Endodermal cell (in vitro differentiated cells): ENCODE measurements at regions not wholly inside any gene's neighbourhood (a gene's known extent, or its start where the extent isn't known, plus 50 kb on each side); places are given as distances from the start of the nearest gene placed in this dataset.

ENCODE experiments used
- DNase-seq: peaks from one replicate; pipeline ENCODE4 v3.0.0-alpha.2; 2017
- H3K27ac ChIP-seq: 2 replicates; pipeline ENCODE4 v1.5.1; 2013; ENCODE audit warnings: mild to moderate bottlenecking, low read depth, low read length, moderate library complexity
- H3K27me3 ChIP-seq: 2 replicates; pipeline ENCODE4 v1.6.1; 2013; ENCODE audit warnings: mild to moderate bottlenecking, low read length, moderate library complexity; ENCODE audit not compliant: insufficient read depth, control insufficient read depth, poor library complexity, severe bottlenecking
- H3K36me3 ChIP-seq: 2 replicates; pipeline ENCODE4 v1.7.0; 2013; ENCODE audit warnings: mild to moderate bottlenecking, low read length, moderate library complexity; ENCODE audit not compliant: control insufficient read depth, insufficient read depth
- H3K4me1 ChIP-seq: one replicate; pipeline ENCODE4 v1.7.0; 2013; ENCODE audit warnings: low read length; ENCODE audit not compliant: control insufficient read depth, insufficient read depth
- H3K4me3 ChIP-seq: 2 replicates; pipeline ENCODE4 v1.5.1; 2013; ENCODE audit warnings: mild to moderate bottlenecking, low read length, moderate library complexity
- H3K9ac ChIP-seq: 2 replicates; pipeline ENCODE4 v1.6.1; 2013; ENCODE audit warnings: mild to moderate bottlenecking, low read length, moderate library complexity; ENCODE audit not compliant: poor library complexity, severe bottlenecking; ENCODE audit errors: extremely low read depth
- H3K9me3 ChIP-seq: 2 replicates; pipeline ENCODE4 v1.6.1; 2013; ENCODE audit warnings: mild to moderate bottlenecking, low read length, moderate library complexity; ENCODE audit not compliant: control insufficient read depth
- H3K27ac Mint-ChIP-seq: 2 replicates; pipeline ENCODE4 v1.8.0; 2020; ENCODE audit warnings: mixed read lengths
- H3K27me3 Mint-ChIP-seq: 2 replicates; pipeline ENCODE4 v1.8.0; 2021; ENCODE audit warnings: mild to moderate bottlenecking, mixed read lengths; ENCODE audit not compliant: insufficient read depth
- H3K36me3 Mint-ChIP-seq: 2 replicates; pipeline ENCODE4 v1.8.0; 2020; ENCODE audit warnings: low read depth, mixed read lengths
- H3K4me1 Mint-ChIP-seq: 2 replicates; pipeline ENCODE4 v1.8.0; 2020; ENCODE audit warnings: mixed read lengths
- H3K4me3 Mint-ChIP-seq: 2 replicates; pipeline ENCODE4 v1.8.0; 2020; ENCODE audit warnings: mild to moderate bottlenecking, moderate library complexity, mixed read lengths
- H3K9me3 Mint-ChIP-seq: 2 replicates; pipeline ENCODE4 v1.8.0; 2020; ENCODE audit warnings: mild to moderate bottlenecking, mixed read lengths
- CTCF ChIP-seq: fragments of 200-600 bp; sonication (generic); conservative IDR thresholded peaks from 2 replicates; pipeline ENCODE4 v1.5.0; 2021; ENCODE audit warnings: antibody characterized with exemption, mild to moderate bottlenecking
- WGBS, 2 experiments: methylation state at CpG; one replicate each; pipeline versions ENCODE4 v1.1.5 to v1.1.7; 2013; ENCODE audit warnings: missing lambda C conversion rate in 2 of 2, mixed read lengths in 1 of 2; ENCODE audit not compliant: insufficient coverage in 1 of 2, insufficient read length in 1 of 2; 5-methylcytosine and 5-hydroxymethylcytosine counted together

- H3K36me3 ChIP-seq = no peaks in the 10 kb centered on the region
- H3K4me1 Mint-ChIP-seq = peaks cover 9% of the 10 kb centered on the region
- H3K27ac Mint-ChIP-seq = no peak overlapping the region
- no peak overlapping the region for H3K4me3 Mint-ChIP-seq
- DNase-seq = no peak
- no peak overlapping the region for H3K27ac ChIP-seq
- peaks cover 11% of the 10 kb centered on the region for H3K9me3 Mint-ChIP-seq
- no peak for TF ChIP-seq CTCF
- H3K36me3 Mint-ChIP-seq = no peaks in the 10 kb centered on the region
- H3K9ac ChIP-seq = no peak overlapping the region
- no peaks in the 10 kb centered on the region for H3K27me3 Mint-ChIP-seq
- no peaks in the 10 kb centered on the region for H3K9me3 ChIP-seq
- no peaks in the 10 kb centered on the region for H3K27me3 ChIP-seq
- no peak overlapping the region for H3K4me3 ChIP-seq
- peaks cover 14% of the 10 kb centered on the region for H3K4me1 ChIP-seq
Observed at GRCh38 chr5:100691085-100691484, 155.9 kb downstream of the FAM174A start.

- no peak overlapping the region for H3K4me3 ChIP-seq
- H3K4me1 ChIP-seq = peaks cover 14% of the 10 kb centered on the region
- H3K27ac ChIP-seq = no peak overlapping the region
- H3K9ac ChIP-seq = no peak overlapping the region
- Mint-ChIP-seq H3K27ac (no peak overlapping the region), H3K4me3 (no peak overlapping the region), H3K4me1 (peaks cover 9% of the 10 kb centered on the region), H3K9me3 (peaks cover 11% of the 10 kb centered on the region), H3K27me3 (no peaks in the 10 kb centered on the region), H3K36me3 (no peaks in the 10 kb centered on the region)
- WGBS, 2 experiments = no CpG with 5 or more reads among the region's 1 CpG
- no peaks in the 10 kb centered on the region for H3K36me3 ChIP-seq
- H3K27me3 ChIP-seq = no peaks in the 10 kb centered on the region
- DNase-seq = no peak
- H3K9me3 ChIP-seq = no peaks in the 10 kb centered on the region
- TF ChIP-seq CTCF = no peak
Observed at GRCh38 chr5:100691548-100691947, 156.4 kb downstream of the FAM174A start.

- DNase-seq = no peak
- no peak overlapping the region for H3K9ac ChIP-seq
- H3K4me3 ChIP-seq = peak overlapping the region; percentile 64
- peaks cover 14% of the 10 kb centered on the region for H3K4me1 ChIP-seq
- H3K9me3 ChIP-seq = no peaks in the 10 kb centered on the region
- peaks cover 4% of the 10 kb centered on the region for H3K9me3 Mint-ChIP-seq
- H3K27ac Mint-ChIP-seq = no peak overlapping the region
- H3K27me3 ChIP-seq = no peaks in the 10 kb centered on the region
- no peak overlapping the region for H3K4me3 Mint-ChIP-seq
- peaks cover 9% of the 10 kb centered on the region for H3K4me1 Mint-ChIP-seq
- WGBS, 2 experiments = 72% methylated on average over 1 of the region's 1 CpG; no CpG with 5 or more reads in 1 of the 2 experiments
- no peaks in the 10 kb centered on the region for H3K27me3 Mint-ChIP-seq
- no peaks in the 10 kb centered on the region for H3K36me3 ChIP-seq
- no peaks in the 10 kb centered on the region for H3K36me3 Mint-ChIP-seq
- TF ChIP-seq CTCF = no peak
- H3K27ac ChIP-seq = no peak overlapping the region
Observed at GRCh38 chr5:100693481-100693880, 158.3 kb downstream of the FAM174A start.
